CD4-positive, CD25-positive, alpha-beta regulatory T cell (primary cell): ENCODE measurements at regions not wholly inside any gene's neighbourhood (a gene's known extent, or its start where the extent isn't known, plus 50 kb on each side); places are given as distances from the start of the nearest gene placed in this dataset.

ENCODE experiments used
- ATAC-seq, 2 donors: fragments of 150-1000 bp; cut with Tn5 transposase; one replicate each; pipeline ENCODE4 v1.10.0; 2021; ENCODE audit warnings: low read depth in 2 of 2, moderate number of reproducible peaks in 2 of 2, moderate library complexity in 1 of 2
- DNase-seq, 3 donors: peaks; one replicate each; pipeline versions ENCODE4 v3.0.0 to v3.0.0-alpha.2; 2012 to 2022; ENCODE audit warnings: mixed read lengths in 1 of 3
- H3K27ac ChIP-seq: one replicate; pipeline ENCODE4 v1.7.0; 2013; ENCODE audit warnings: mild to moderate bottlenecking, low read length; ENCODE audit not compliant: insufficient read depth, poor library complexity, severe bottlenecking
- H3K27me3 ChIP-seq: one replicate; pipeline ENCODE4 v1.7.0; 2013; ENCODE audit warnings: low read length; ENCODE audit not compliant: control insufficient read depth, insufficient read depth
- H3K36me3 ChIP-seq: one replicate; pipeline ENCODE4 v1.7.0; 2013; ENCODE audit warnings: mild to moderate bottlenecking, low read length, moderate library complexity; ENCODE audit not compliant: control insufficient read depth, insufficient read depth
- H3K4me1 ChIP-seq: 2 replicates; pipeline ENCODE4 v1.7.0; 2013; ENCODE audit warnings: mild to moderate bottlenecking, low read length; ENCODE audit not compliant: insufficient read depth, control insufficient read depth, poor library complexity, severe bottlenecking
- H3K4me3 ChIP-seq: one replicate; pipeline ENCODE4 v1.7.0; 2013; ENCODE audit warnings: low read depth, mild to moderate bottlenecking, low read length, moderate library complexity
- H3K9me3 ChIP-seq, 2 experiments: 1 replicate in 1 of 2; 2 replicates in 1 of 2; pipeline ENCODE4 v1.7.0; 2013; ENCODE audit warnings: low read length in 2 of 2, mild to moderate bottlenecking in 1 of 2, moderate library complexity in 1 of 2; ENCODE audit not compliant: control insufficient read depth in 2 of 2
- H3K27ac Mint-ChIP-seq, 3 donors: one replicate each; pipeline ENCODE4 v1.8.0; 2020 to 2022; ENCODE audit warnings: mild to moderate bottlenecking in 3 of 3, mixed read lengths in 3 of 3, moderate library complexity in 2 of 3
- H3K27me3 Mint-ChIP-seq: one replicate; pipeline ENCODE4 v1.8.0; 2022; ENCODE audit warnings: mild to moderate bottlenecking, mixed read lengths
- H3K36me3 Mint-ChIP-seq: one replicate; pipeline ENCODE4 v1.8.0; 2020; ENCODE audit warnings: mixed read lengths
- H3K4me1 Mint-ChIP-seq, 4 donors: one replicate each; pipeline ENCODE4 v1.8.0; 2020 to 2022; ENCODE audit warnings: mixed read lengths in 4 of 4, mild to moderate bottlenecking in 1 of 4
- H3K4me3 Mint-ChIP-seq, 4 donors: one replicate each; pipeline ENCODE4 v1.8.0; 2020 to 2022; ENCODE audit warnings: mild to moderate bottlenecking in 4 of 4, mixed read lengths in 4 of 4, moderate library complexity in 3 of 4
- H3K9me3 Mint-ChIP-seq, 7 donors: one replicate each; pipeline ENCODE4 v1.8.0; 2020 to 2022; ENCODE audit warnings: mixed read lengths in 7 of 7, mild to moderate bottlenecking in 3 of 7, moderate library complexity in 2 of 7

DNA sequence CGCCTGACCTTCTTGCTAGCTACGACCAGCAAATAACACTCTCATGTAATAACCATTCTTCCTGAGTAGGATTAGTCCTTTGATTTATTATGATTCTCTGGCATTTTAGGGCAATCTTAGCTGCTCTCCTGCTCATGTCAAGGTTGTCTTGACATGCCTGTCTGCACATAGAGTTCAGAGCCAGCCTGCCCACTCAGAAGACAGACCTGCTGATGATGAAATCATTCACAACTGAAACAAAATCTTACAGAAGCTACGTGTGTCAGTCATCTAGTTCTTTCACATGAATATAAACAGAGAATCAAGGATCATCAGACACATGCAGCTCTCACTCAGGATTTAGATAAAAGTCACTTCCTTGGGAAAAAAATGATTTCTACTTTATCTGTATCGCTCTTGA is 173.6 kb upstream of the LYSMD4 start:
- H3K4me3 ChIP-seq, result no peak overlapping the region
- Mint-ChIP-seq H3K27me3 (peaks cover 8% of the 10 kb centered on the region), H3K36me3 (no peaks in the 10 kb centered on the region), H3K4me3 (no peak overlapping the region), H3K9me3 (peaks cover 0 to 2% (median 0%) of the 10 kb centered on the region in 7 donors), H3K4me1 (peaks cover 0 to under 1% (median 0%) of the 10 kb centered on the region in 4 donors), H3K27ac (no peak overlapping the region)
- no peak for DNase-seq
- no peaks in the 10 kb centered on the region for H3K9me3 ChIP-seq
- H3K27ac ChIP-seq, result no peak overlapping the region
- no peaks in the 10 kb centered on the region for H3K4me1 ChIP-seq
- no peaks in the 10 kb centered on the region for H3K36me3 ChIP-seq
- H3K27me3 ChIP-seq, result no peaks in the 10 kb centered on the region
- ATAC-seq, result no peak

DNA sequence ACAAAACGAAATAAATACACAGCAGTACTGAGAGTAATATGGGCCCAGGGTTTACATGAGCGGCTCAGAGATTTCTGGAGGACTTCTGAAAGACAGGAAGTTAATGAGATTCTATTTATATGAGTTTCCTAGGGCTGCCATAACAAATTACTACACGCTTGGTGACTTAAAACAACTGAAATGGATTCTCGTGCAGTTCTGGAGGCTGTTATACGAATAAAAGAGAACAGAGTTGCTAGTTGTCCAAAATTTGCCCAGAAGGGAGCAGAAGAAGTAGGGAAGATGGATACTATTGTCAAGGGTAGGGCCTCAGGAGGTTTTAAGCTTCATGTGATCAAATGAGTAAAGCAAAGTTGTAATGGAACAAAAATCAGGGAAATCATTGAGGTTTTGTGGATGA is 173.1 kb upstream of the LYSMD4 start:
- no peaks in the 10 kb centered on the region for H3K4me1 ChIP-seq
- no peak for ATAC-seq
- no peaks in the 10 kb centered on the region for H3K36me3 ChIP-seq
- no peak overlapping the region for H3K4me3 ChIP-seq
- H3K9me3 ChIP-seq, result no peaks in the 10 kb centered on the region
- no peak overlapping the region for H3K27ac ChIP-seq
- Mint-ChIP-seq H3K9me3 (peaks cover 0 to 2% (median 0%) of the 10 kb centered on the region in 7 donors), H3K27ac (no peak overlapping the region), H3K4me3 (no peak overlapping the region), H3K4me1 (no peaks in the 10 kb centered on the region), H3K27me3 (peaks cover 8% of the 10 kb centered on the region), H3K36me3 (no peaks in the 10 kb centered on the region)
- no peak for DNase-seq
- no peaks in the 10 kb centered on the region for H3K27me3 ChIP-seq

DNA sequence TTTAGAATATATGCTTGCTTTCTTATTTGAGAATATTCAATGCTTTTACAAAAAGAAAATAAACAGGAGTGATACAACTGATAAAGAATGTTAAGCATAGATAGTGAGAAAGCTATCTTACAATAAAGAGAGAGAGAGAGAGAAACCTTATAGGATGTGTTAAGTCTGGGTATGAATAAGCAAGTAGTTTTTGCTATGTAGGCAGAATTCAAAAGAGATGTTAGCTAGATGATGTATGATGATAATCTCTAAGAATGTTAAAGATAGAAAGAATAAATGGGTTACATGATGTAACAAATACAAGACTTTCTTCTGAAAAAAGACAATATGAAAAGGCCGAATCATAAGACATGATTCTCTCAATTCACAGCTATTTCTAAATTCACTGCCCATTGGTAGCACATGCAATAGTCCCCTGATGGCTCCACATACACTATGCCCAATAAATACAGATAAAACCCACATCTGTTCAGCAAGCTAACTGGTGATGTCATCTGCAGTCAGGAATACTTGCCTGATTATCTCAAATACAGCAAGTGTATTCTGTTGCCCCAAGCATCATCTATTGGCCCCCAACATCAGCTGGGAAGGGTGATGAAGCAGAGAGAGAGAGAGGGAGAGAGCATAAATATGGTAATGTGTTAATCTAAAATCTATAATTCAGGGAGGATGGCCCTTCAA is 169.2 kb upstream of the LYSMD4 start:
- Histone ChIP-seq H3K36me3 (no peaks in the 10 kb centered on the region), H3K4me1 (no peaks in the 10 kb centered on the region), H3K4me3 (no peak overlapping the region), H3K27me3 (no peaks in the 10 kb centered on the region), H3K9me3 (no peaks in the 10 kb centered on the region), H3K27ac (no peak overlapping the region)
- Mint-ChIP-seq H3K9me3 (peaks cover 0 to 5% (median 0%) of the 10 kb centered on the region in 7 donors), H3K36me3 (no peaks in the 10 kb centered on the region), H3K4me3 (no peak overlapping the region), H3K27ac (no peak overlapping the region), H3K4me1 (no peaks in the 10 kb centered on the region), H3K27me3 (peaks cover 8% of the 10 kb centered on the region)
- DNase-seq (no peak), ATAC-seq (no peak)

DNA sequence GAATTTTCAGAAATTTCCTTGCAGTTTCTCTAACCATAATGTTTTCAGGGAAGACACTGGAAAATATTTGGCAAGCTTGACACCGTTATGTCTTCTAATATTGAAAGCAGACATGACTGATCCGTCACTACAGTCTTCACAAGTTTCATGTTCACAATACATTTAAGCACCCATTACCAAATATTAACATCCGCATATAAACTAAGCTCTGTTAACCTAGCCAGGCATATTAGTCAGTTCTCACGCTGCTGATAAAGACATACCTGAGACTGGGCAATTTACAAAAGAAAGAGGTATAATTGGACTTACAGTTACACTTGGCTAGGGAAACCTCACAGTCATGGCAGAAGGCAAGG is 162.7 kb upstream of the LYSMD4 start:
- DNase-seq (no peak), ATAC-seq (no peak)
- H3K36me3 ChIP-seq, result no peaks in the 10 kb centered on the region
- H3K27me3 ChIP-seq, result no peaks in the 10 kb centered on the region
- H3K4me3 ChIP-seq, result no peak overlapping the region
- no peak overlapping the region for H3K4me3 Mint-ChIP-seq
- H3K27me3 Mint-ChIP-seq, result no peaks in the 10 kb centered on the region
- no peak overlapping the region for H3K27ac ChIP-seq
- peaks cover 4% of the 10 kb centered on the region for H3K36me3 Mint-ChIP-seq
- no peaks in the 10 kb centered on the region for H3K4me1 ChIP-seq
- H3K9me3 Mint-ChIP-seq, result peaks cover 0 to 9% (median 3%) of the 10 kb centered on the region in 7 donors
- H3K27ac Mint-ChIP-seq, result no peak overlapping the region
- no peaks in the 10 kb centered on the region for H3K9me3 ChIP-seq
- H3K4me1 Mint-ChIP-seq, result no peaks in the 10 kb centered on the region

DNA sequence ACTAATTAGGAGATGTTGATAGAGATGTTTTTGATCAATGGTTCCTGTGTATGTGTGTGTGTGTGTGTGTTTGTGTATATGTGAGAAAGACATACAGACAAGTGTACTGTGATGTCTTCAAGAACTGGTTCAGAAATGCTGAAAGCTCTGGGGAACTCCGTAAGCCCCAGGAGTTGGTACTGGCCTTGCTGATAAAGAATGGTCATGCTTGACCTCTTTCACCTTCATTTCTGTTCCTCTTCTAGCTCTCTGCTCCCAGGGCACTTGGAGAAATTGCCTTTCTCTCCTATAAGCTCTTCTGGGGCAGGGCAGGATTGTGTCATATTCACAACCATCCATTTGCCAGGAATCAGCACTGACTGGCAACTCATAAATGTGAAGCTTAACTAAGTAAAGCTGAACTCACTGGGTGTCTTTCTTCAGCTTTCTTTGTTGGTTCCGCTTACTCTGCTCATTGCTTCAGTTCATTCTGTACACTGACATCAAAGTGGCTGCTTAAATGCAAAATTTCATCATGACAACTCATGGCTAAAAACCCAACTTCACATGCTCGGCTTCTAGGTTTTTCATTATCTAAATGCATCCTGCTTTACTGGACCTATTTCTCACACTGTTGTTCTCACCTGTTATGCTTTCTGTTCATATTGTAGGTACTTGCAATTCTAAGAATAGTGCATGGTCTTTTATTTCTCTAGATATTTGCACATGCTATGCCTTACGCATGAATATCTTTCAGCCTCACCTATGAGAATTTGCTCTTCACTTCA is 162.1 kb upstream of the LYSMD4 start:
- no peak overlapping the region for H3K27ac Mint-ChIP-seq
- no peaks in the 10 kb centered on the region for H3K27me3 ChIP-seq
- ATAC-seq (no peak), DNase-seq (no peak)
- no peaks in the 10 kb centered on the region for H3K4me1 Mint-ChIP-seq
- H3K4me3 Mint-ChIP-seq, result no peak overlapping the region
- H3K4me3 ChIP-seq, result no peak overlapping the region
- H3K9me3 Mint-ChIP-seq, result peaks cover 0 to 9% (median 3%) of the 10 kb centered on the region in 7 donors
- no peaks in the 10 kb centered on the region for H3K27me3 Mint-ChIP-seq
- no peaks in the 10 kb centered on the region for H3K9me3 ChIP-seq
- no peaks in the 10 kb centered on the region for H3K4me1 ChIP-seq
- peaks cover 4% of the 10 kb centered on the region for H3K36me3 Mint-ChIP-seq
- H3K27ac ChIP-seq, result no peak overlapping the region
- no peaks in the 10 kb centered on the region for H3K36me3 ChIP-seq

DNA sequence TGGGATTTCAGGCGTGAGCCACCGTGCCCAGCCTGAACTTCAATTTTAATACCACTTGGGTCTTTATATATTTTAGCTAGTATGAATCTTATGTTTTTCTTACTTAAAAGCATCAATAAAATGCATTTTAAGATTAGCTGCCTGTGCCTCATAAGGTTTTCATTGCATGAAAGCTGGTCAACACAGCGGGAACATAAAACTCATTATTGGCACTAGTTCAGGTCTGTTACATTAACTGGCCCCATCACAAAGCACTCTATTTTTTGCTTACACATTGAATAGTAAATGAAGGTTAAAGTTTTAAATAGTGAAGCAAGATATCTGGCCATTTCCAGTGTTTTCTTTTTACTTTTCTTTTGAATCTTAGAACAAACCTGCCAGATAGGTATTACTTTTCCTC is 145.6 kb upstream of the LYSMD4 start:
- Histone ChIP-seq H3K27me3 (no peaks in the 10 kb centered on the region), H3K4me1 (no peaks in the 10 kb centered on the region), H3K4me3 (no peak overlapping the region), H3K27ac (no peak overlapping the region), H3K36me3 (no peaks in the 10 kb centered on the region), H3K9me3 (no peaks in the 10 kb centered on the region)
- peaks cover 12% of the 10 kb centered on the region for H3K36me3 Mint-ChIP-seq
- peaks cover 0 to 6% (median 0%) of the 10 kb centered on the region in 7 donors for H3K9me3 Mint-ChIP-seq
- DNase-seq (no peak), ATAC-seq (no peak)
- no peak overlapping the region for H3K27ac Mint-ChIP-seq
- no peak overlapping the region for H3K4me3 Mint-ChIP-seq
- no peaks in the 10 kb centered on the region for H3K27me3 Mint-ChIP-seq
- no peaks in the 10 kb centered on the region for H3K4me1 Mint-ChIP-seq

DNA sequence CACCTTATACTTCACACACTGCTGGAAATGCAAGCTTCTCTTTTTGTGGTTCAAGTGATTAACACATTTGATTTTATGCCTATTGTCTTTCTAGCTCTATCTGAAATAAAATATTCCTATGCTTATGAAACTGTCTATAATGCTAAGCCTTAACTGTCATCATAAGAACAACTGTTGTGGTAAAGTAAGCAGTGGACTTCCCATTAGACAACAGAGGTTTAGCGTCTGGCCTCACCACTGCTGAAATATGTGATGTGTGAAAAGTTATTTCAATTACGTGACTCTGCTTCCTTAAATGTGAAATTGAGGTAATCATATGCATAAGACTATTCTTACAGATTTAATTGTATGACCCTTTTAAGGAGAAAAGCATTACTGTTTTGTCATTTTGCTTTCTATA is 140.2 kb upstream of the LYSMD4 start:
- Histone ChIP-seq H3K9me3 (no peaks in the 10 kb centered on the region), H3K4me3 (no peak overlapping the region), H3K4me1 (no peaks in the 10 kb centered on the region), H3K36me3 (no peaks in the 10 kb centered on the region), H3K27me3 (no peaks in the 10 kb centered on the region), H3K27ac (no peak overlapping the region)
- H3K36me3 Mint-ChIP-seq, result no peaks in the 10 kb centered on the region
- no peaks in the 10 kb centered on the region for H3K27me3 Mint-ChIP-seq
- ATAC-seq (no peak), DNase-seq (no peak)
- no peak overlapping the region for H3K4me3 Mint-ChIP-seq
- H3K27ac Mint-ChIP-seq, result no peak overlapping the region
- no peaks in the 10 kb centered on the region for H3K4me1 Mint-ChIP-seq
- no peaks in the 10 kb centered on the region for H3K9me3 Mint-ChIP-seq
